ENCODE measurements at regions not wholly inside any gene's neighbourhood (a gene's known extent, or its start where the extent isn't known, plus 50 kb on each side); places are given as distances from the start of the nearest gene placed in this dataset.

- no peak for TF ChIP-seq CTCF (IDR thresholded peaks at IDR 0.05)
- 33% methylated on average over 5 of the region's 11 CpGs for WGBS (ENCODE audit: insufficient coverage)
- Histone ChIP-seq H3K4me2 (replicated peaks; ENCODE audit: extremely low read depth, low read length, poor library complexity, severe bottlenecking) (no peak overlapping the region), H3K4me1 (ENCODE audit: control insufficient read depth in 1 of 2, insufficient read depth in 2 of 2, low read length in 2 of 2) (peaks cover 96 to 99% of the 10 kb centered on the region in 2 donors), H3K27ac (ENCODE audit: low read depth in 1 of 2, low read length in 2 of 2) (peak overlapping the region; percentile 75 to 84), H3K4me3 (replicated peaks in 1 of 3; ENCODE audit: low read depth in 2 of 3, low read length in 3 of 3) (no peak overlapping the region), H3K79me2 (ENCODE audit: insufficient read depth, low read length) (no peaks in the 10 kb centered on the region), H4K20me1 (ENCODE audit: insufficient read depth, low read length) (no peaks in the 10 kb centered on the region), H3K9ac (ENCODE audit: insufficient read depth, low read length, poor library complexity, severe bottlenecking) (no peak overlapping the region), H3K36me3 (replicated peaks in 1 of 2; ENCODE audit: control insufficient read depth in 1 of 2, insufficient read depth in 2 of 2, low read length in 2 of 2) (no peaks in the 10 kb centered on the region), H3K9me3 (replicated peaks in 1 of 2; ENCODE audit: control insufficient read depth in 1 of 2, insufficient read depth in 1 of 2, low read length in 2 of 2) (no peaks in the 10 kb centered on the region), H3K27me3 (ENCODE audit: control insufficient read depth in 2 of 2, insufficient read depth in 2 of 2, low read length in 2 of 2) (no peaks in the 10 kb centered on the region), H2AFZ (ENCODE audit: insufficient read depth, low read depth, low read length, poor library complexity, severe bottlenecking) (no peak overlapping the region)
- Mint-ChIP-seq H3K4me3 (no peak overlapping the region), H3K27me3 (ENCODE audit: low read depth in 3 of 3) (no peaks in the 10 kb centered on the region), H3K27ac (peak overlapping the region; percentile 81 to 98 (median 95)), H3K9me3 (no peaks in the 10 kb centered on the region), H3K36me3 (no peaks in the 10 kb centered on the region), H3K4me1 (peaks cover 96% of the 10 kb centered on the region)
- intact Hi-C loops (cut with micrococcal nuclease) = loop anchor here (5.0 to 10.0 kb wide), 4 partner anchors 36 to 126 kb away; no protein-coding TSS in a partner anchor
- no peak for DNase-seq
These were observed 242.4 kb upstream of the RAB4A start for GRCh38 chr1:229028544-229028943.

GRCh38 chr1:229028987-229029878, 241.7 kb upstream of the RAB4A start:
- no peak overlapping the region for H3K4me3 ChIP-seq (replicated peaks in 1 of 3; ENCODE audit: low read depth in 2 of 3, low read length in 3 of 3)
- WGBS (ENCODE audit: insufficient coverage) = 96% methylated on average over 3 of the region's 10 CpGs
- TF ChIP-seq CTCF (IDR thresholded peaks at IDR 0.05) = no peak
- H3K4me1 Mint-ChIP-seq = peaks cover 93% of the 10 kb centered on the region
- H3K27ac ChIP-seq (ENCODE audit: low read depth in 1 of 2, low read length in 2 of 2) = peak overlapping the region; percentile 44 to 84
- H3K4me2 ChIP-seq (replicated peaks; ENCODE audit: extremely low read depth, low read length, poor library complexity, severe bottlenecking) = no peak overlapping the region
- no peaks in the 10 kb centered on the region for H3K36me3 Mint-ChIP-seq
- H3K36me3 ChIP-seq (replicated peaks in 1 of 2; ENCODE audit: control insufficient read depth in 1 of 2, insufficient read depth in 2 of 2, low read length in 2 of 2) = no peaks in the 10 kb centered on the region
- H3K27me3 Mint-ChIP-seq (ENCODE audit: low read depth in 3 of 3) = peaks cover 0 to 2% (median 0%) of the 10 kb centered on the region in 3 donors
- H3K9me3 ChIP-seq (replicated peaks in 1 of 2; ENCODE audit: control insufficient read depth in 1 of 2, insufficient read depth in 1 of 2, low read length in 2 of 2) = no peaks in the 10 kb centered on the region
- no peaks in the 10 kb centered on the region for H4K20me1 ChIP-seq (ENCODE audit: insufficient read depth, low read length)
- no peaks in the 10 kb centered on the region for H3K79me2 ChIP-seq (ENCODE audit: insufficient read depth, low read length)
- H3K9me3 Mint-ChIP-seq = no peaks in the 10 kb centered on the region
- no peak for DNase-seq
- intact Hi-C loops (cut with micrococcal nuclease) = loop anchor here (5.0 to 10.0 kb wide), 4 partner anchors 37 to 126 kb away; no protein-coding TSS in a partner anchor
- no peak overlapping the region for H3K9ac ChIP-seq (ENCODE audit: insufficient read depth, low read length, poor library complexity, severe bottlenecking)
- H2AFZ ChIP-seq (ENCODE audit: insufficient read depth, low read depth, low read length, poor library complexity, severe bottlenecking) = no peak overlapping the region
- H3K27me3 ChIP-seq (ENCODE audit: control insufficient read depth in 2 of 2, insufficient read depth in 2 of 2, low read length in 2 of 2) = no peaks in the 10 kb centered on the region
- H3K27ac Mint-ChIP-seq = peak overlapping the region in 5 of 7 donors; percentile 31 to 95 (median 71)
- H3K4me1 ChIP-seq (ENCODE audit: control insufficient read depth in 1 of 2, insufficient read depth in 2 of 2, low read length in 2 of 2) = peaks cover 90 to 95% of the 10 kb centered on the region in 2 donors
- H3K4me3 Mint-ChIP-seq = no peak overlapping the region

All from CD14-positive monocyte (primary cell).